Colonic mucosa (tissue), 4 donors: ENCODE measurements at regions not wholly inside any gene's neighbourhood (a gene's known extent, or its start where the extent isn't known, plus 50 kb on each side); places are given as distances from the start of the nearest gene placed in this dataset.
A peak's percentile ranks its signal among the peaks of the same experiment; 100 is the strongest.

Source experiments
- DNase-seq: peaks from one replicate; pipeline ENCODE4 v3.0.0-alpha.2; 2020
- H3K27ac ChIP-seq: fragments of 200-600 bp; one replicate; pipeline ENCODE4 v1.8.0; 2021
- H3K27me3 ChIP-seq: fragments of 200-600 bp; one replicate; pipeline ENCODE4 v1.8.0; 2021
- H3K36me3 ChIP-seq: fragments of 200-600 bp; one replicate; pipeline ENCODE4 v1.8.0; 2021
- H3K4me1 ChIP-seq: fragments of 200-600 bp; one replicate; pipeline ENCODE4 v1.8.0; 2021; ENCODE audit warnings: mild to moderate bottlenecking
- H3K4me3 ChIP-seq: fragments of 200-600 bp; one replicate; pipeline ENCODE4 v1.8.0; 2021
- H3K9ac ChIP-seq, 2 donors: one replicate each; pipeline ENCODE4 v1.7.0; 2013; ENCODE audit warnings: control low read depth in 2 of 2, low read depth in 2 of 2, low read length in 2 of 2
- H3K9me3 ChIP-seq: fragments of 200-600 bp; one replicate; pipeline ENCODE4 v1.8.0; 2021
- intact Hi-C: fragments of 100-400 bp; cut with DNase I; formaldehyde crosslinking; loops from one replicate; pipeline ENCODE4 v1.14.1; 2022
- TF ChIP-seq, protein P1 (sequence below): fragments of 200-600 bp; IDR thresholded peaks from one replicate; pipeline ENCODE4 v1.8.0; 2022; ENCODE audit warnings: antibody characterized with exemption, mild to moderate bottlenecking
- donor health status: healthy.
- donor health status: DM: no; HTN: no; CAD: no.
- donor health status: DM: no; HTN: no; CAD: no.

DNA sequence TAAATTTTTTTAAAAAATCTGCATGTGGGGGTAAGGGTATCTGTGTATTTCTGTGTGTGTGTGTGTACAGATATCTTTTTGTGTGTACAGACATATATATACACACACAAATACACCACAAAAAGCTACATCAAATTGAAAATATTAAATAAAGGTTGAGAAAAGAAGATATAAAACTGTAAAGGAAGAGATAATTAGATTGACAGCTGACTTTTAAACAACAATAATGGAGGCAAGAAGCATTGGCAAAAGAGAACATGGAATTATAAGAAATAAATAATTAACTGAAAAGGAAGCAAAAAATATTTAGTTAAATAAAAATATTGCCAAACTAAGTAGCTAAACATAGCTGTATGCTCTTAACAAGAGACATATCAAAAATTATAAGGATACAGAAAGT lies 291.4 kb downstream of the FSCB start:
- Histone ChIP-seq H3K4me1 (no peaks in the 10 kb centered on the region), H3K36me3 (no peaks in the 10 kb centered on the region), H3K27ac (no peak overlapping the region), H3K9ac (no peak overlapping the region), H3K27me3 (no peaks in the 10 kb centered on the region), H3K4me3 (no peak overlapping the region), H3K9me3 (no peaks in the 10 kb centered on the region)
- intact Hi-C loops = no loop called here
- DNase-seq = no peak
- TF ChIP-seq, protein P1, sequence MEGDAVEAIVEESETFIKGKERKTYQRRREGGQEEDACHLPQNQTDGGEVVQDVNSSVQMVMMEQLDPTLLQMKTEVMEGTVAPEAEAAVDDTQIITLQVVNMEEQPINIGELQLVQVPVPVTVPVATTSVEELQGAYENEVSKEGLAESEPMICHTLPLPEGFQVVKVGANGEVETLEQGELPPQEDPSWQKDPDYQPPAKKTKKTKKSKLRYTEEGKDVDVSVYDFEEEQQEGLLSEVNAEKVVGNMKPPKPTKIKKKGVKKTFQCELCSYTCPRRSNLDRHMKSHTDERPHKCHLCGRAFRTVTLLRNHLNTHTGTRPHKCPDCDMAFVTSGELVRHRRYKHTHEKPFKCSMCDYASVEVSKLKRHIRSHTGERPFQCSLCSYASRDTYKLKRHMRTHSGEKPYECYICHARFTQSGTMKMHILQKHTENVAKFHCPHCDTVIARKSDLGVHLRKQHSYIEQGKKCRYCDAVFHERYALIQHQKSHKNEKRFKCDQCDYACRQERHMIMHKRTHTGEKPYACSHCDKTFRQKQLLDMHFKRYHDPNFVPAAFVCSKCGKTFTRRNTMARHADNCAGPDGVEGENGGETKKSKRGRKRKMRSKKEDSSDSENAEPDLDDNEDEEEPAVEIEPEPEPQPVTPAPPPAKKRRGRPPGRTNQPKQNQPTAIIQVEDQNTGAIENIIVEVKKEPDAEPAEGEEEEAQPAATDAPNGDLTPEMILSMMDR = no peak

DNA sequence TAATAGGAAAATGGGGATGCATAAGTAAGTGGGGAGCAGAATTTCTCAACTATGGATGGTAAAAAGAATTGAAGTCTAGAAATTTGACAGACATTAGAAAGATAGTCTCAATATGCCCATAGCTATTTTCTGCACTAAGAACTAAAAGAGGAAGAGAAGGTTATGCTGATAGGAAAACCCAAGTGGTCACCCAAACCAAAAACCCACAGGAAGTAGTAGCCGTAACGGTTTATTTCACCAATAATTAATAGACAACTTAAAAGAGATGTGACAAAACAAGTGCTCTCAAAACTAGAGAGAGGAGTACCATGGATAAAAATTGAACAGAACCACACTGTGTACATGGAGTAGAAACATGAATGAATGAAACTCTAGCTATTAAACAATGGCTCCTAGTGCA lies 295.4 kb downstream of the FSCB start:
- no peak for DNase-seq
- intact Hi-C loops = no loop called here
- Histone ChIP-seq H3K4me1 (no peaks in the 10 kb centered on the region), H3K9ac (no peak overlapping the region), H3K9me3 (no peaks in the 10 kb centered on the region), H3K36me3 (no peaks in the 10 kb centered on the region), H3K4me3 (no peak overlapping the region), H3K27me3 (no peaks in the 10 kb centered on the region), H3K27ac (no peak overlapping the region)
- TF ChIP-seq, protein P1 = no peak

DNA sequence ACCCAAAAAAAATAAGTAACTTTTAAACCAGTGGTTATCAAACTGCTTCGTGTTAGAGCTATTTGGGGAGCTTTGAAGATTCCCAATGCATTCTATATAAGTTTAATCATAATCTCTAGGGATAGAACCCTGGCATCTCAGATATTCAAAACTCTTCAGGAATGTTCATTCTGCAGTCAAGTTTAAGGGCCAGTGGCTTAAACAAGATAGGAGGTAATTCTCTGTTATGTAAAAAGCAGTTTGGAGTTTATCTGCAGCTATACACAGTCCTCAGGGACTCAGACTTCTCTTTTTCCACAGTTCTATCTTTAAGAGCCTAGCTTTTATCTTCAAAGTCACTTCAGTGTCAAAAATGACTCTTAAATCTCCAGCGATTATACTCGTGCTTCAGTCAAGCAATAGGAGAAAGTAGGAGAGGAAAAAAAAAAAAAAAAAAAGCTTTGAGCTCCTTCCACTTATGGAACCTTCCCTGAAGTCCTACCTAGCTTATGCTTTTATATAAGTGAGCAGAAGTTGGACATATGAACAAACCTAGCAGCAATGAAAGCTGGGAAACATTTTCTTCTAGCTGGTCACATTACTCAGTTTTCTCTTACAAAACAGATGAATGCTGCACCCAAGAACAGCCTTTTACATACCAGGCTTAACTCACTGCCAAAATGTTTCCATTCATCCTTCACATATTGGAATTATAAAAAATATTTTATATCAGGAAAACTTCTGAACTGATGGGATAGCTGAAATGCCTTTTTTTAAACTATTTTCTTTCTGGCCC lies 302.8 kb downstream of the FSCB start:
- intact Hi-C loops = no loop called here
- no peak overlapping the region for H3K4me3 ChIP-seq
- H3K4me1 ChIP-seq = no peaks in the 10 kb centered on the region
- H3K27ac ChIP-seq = no peak overlapping the region
- TF ChIP-seq, protein P1 = no peak
- H3K9me3 ChIP-seq = no peaks in the 10 kb centered on the region
- no peaks in the 10 kb centered on the region for H3K36me3 ChIP-seq
- DNase-seq = no peak
- H3K9ac ChIP-seq = no peak overlapping the region
- no peaks in the 10 kb centered on the region for H3K27me3 ChIP-seq

DNA sequence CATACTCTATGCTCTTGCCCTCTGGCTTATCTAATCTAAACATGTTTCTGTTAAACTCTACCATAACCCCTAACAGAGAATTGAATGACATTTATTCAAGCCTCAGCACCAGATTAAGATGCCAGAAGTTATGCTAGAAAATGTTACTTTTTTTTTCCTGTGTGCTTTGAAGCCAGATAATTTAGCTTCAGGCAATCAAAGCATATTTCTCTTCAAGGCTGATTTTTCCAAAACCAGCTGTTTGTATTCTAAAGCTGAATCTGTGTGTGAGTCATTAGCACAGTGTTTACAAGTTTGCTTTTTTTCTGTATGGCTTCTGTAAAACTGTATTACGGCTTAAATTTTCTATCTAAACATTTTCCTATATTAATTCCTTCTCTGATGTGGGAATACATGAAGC lies 326.1 kb downstream of the FSCB start:
- Histone ChIP-seq H3K27ac (no peak overlapping the region), H3K36me3 (no peaks in the 10 kb centered on the region), H3K27me3 (no peaks in the 10 kb centered on the region), H3K4me1 (no peaks in the 10 kb centered on the region), H3K9ac (no peak overlapping the region), H3K4me3 (no peak overlapping the region), H3K9me3 (no peaks in the 10 kb centered on the region)
- intact Hi-C loops = no loop called here
- DNase-seq = no peak
- TF ChIP-seq, protein P1 = no peak

DNA sequence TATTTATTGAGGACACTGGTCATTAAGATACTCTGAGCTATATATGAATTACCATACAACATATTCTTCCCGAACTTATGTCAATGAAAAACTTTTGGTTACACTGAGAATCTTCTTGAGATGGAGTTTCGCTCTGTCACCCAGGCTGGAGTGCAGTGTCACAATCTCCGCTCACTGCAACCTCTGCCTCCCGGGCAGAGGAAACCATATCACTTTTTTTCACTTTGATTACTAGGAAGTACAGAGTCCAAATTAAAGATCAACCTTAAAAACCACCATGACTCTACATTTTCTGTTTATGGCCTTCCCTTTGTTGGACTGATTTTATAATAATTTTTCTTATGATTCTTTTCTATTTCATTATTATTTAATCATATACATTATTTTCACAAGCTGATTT lies 336.5 kb downstream of the FSCB start:
- no peaks in the 10 kb centered on the region for H3K36me3 ChIP-seq
- H3K4me1 ChIP-seq = no peaks in the 10 kb centered on the region
- no peak overlapping the region for H3K9ac ChIP-seq
- no peak overlapping the region for H3K27ac ChIP-seq
- intact Hi-C loops = no loop called here
- TF ChIP-seq, protein P1 = no peak
- no peaks in the 10 kb centered on the region for H3K9me3 ChIP-seq
- H3K4me3 ChIP-seq = no peak overlapping the region
- H3K27me3 ChIP-seq = no peaks in the 10 kb centered on the region
- DNase-seq = peak; percentile 28
